ENCODE measurements at regions not wholly inside any gene's neighbourhood (a gene's known extent, or its start where the extent isn't known, plus 50 kb on each side); places are given as distances from the start of the nearest gene placed in this dataset.

GRCh38 chr9:84490842-84491325 lies 150.3 kb upstream of the SLC28A3 start:
- DNase-seq (ENCODE audit: low spot score): no peak
- in situ Hi-C loops (cut with MboI; ENCODE audit: low pct_unique_long_range_greater_than_20kb, low sequenced_read_pairs, unreplicated experiment): no loop called here
- no peak for TF ChIP-seq CTCF (IDR thresholded peaks at IDR 0.05; ENCODE audit: extremely low read depth, insufficient read depth, missing control alignments)

GRCh38 chr9:84492366-84493159 lies 152.0 kb upstream of the SLC28A3 start:
- in situ Hi-C loops (cut with MboI; ENCODE audit: low pct_unique_long_range_greater_than_20kb, low sequenced_read_pairs, unreplicated experiment): no loop called here
- TF ChIP-seq CTCF (IDR thresholded peaks at IDR 0.05; ENCODE audit: extremely low read depth, insufficient read depth, missing control alignments): no peak
- DNase-seq (ENCODE audit: low spot score): no peak

- in situ Hi-C loops (cut with MboI; ENCODE audit: low pct_unique_long_range_greater_than_20kb, low sequenced_read_pairs, unreplicated experiment): no loop called here
- no peak for TF ChIP-seq CTCF (IDR thresholded peaks at IDR 0.05; ENCODE audit: extremely low read depth, insufficient read depth, missing control alignments)
- DNase-seq (ENCODE audit: low spot score): no peak
Observed at GRCh38 chr9:84493284-84493947, 152.9 kb upstream of the SLC28A3 start.

- in situ Hi-C loops (cut with MboI; ENCODE audit: low pct_unique_long_range_greater_than_20kb, low sequenced_read_pairs, unreplicated experiment): no loop called here
- DNase-seq (ENCODE audit: low spot score): peak; percentile 16
- TF ChIP-seq CTCF (IDR thresholded peaks at IDR 0.05; ENCODE audit: extremely low read depth, insufficient read depth, missing control alignments): no peak
Observed at GRCh38 chr9:84499969-84500582, 159.5 kb upstream of the SLC28A3 start.

- no peak for TF ChIP-seq CTCF (IDR thresholded peaks at IDR 0.05; ENCODE audit: extremely low read depth, insufficient read depth, missing control alignments)
- no peak for DNase-seq (ENCODE audit: low spot score)
- in situ Hi-C loops (cut with MboI; ENCODE audit: low pct_unique_long_range_greater_than_20kb, low sequenced_read_pairs, unreplicated experiment): no loop called here
Observed at GRCh38 chr9:84500826-84501225, 160.3 kb upstream of the SLC28A3 start.

GRCh38 chr9:84501587-84501986 lies 161.0 kb upstream of the SLC28A3 start:
- in situ Hi-C loops (cut with MboI; ENCODE audit: low pct_unique_long_range_greater_than_20kb, low sequenced_read_pairs, unreplicated experiment): no loop called here
- TF ChIP-seq CTCF (IDR thresholded peaks at IDR 0.05; ENCODE audit: extremely low read depth, insufficient read depth, missing control alignments): no peak
- DNase-seq (ENCODE audit: low spot score): no peak

Measured in GM13977 (cell line).